ENCODE measurements at regions not wholly inside any gene's neighbourhood (a gene's known extent, or its start where the extent isn't known, plus 50 kb on each side); places are given as distances from the start of the nearest gene placed in this dataset.

GRCh38 chr15:95304151-95304946 is 1026.2 kb upstream of the NR2F2 start:
- TF ChIP-seq POLR2A (IDR thresholded peaks at IDR 0.05) (no peak), CTCF (IDR thresholded peaks at IDR 0.05) (no peak), POLR2AphosphoS5 (IDR thresholded peaks at IDR 0.05) (peak in 1 of 3 donors; percentile 12)
